WTC11 (cell line): ENCODE measurements at regions not wholly inside any gene's neighbourhood (a gene's known extent, or its start where the extent isn't known, plus 50 kb on each side); places are given as distances from the start of the nearest gene placed in this dataset.

Source experiments
- ATAC-seq: fragments of 200-7000 bp; cut with Tn5 transposase; 2 replicates; pipeline ENCODE4 v1.10.0; 2021; ENCODE audit warnings: mild to moderate bottlenecking, moderate library complexity
- CTCF ChIA-PET: fragments of 300-600 bp; sonication (Branson Sonifier 250); formaldehyde crosslinking; loops from one replicate; lab custom pipeline; 2021; ENCODE audit warnings: antibody characterized with exemption; lab: Charles Lee
- POLR2A ChIA-PET: fragments of 350-600 bp; sonication (Branson Sonifier 250); formaldehyde crosslinking; loops from one replicate; lab custom pipeline; 2021; ENCODE audit warnings: antibody characterized with exemption; lab: Charles Lee
- DNase-seq: peaks from one replicate; pipeline ENCODE4 v3.0.0; 2021; ENCODE audit warnings: low spot score
- H3K27ac Mint-ChIP-seq: 2 replicates; pipeline ENCODE4 v1.8.0; 2021; ENCODE audit warnings: mixed read lengths
- H3K27me3 Mint-ChIP-seq: 2 replicates; pipeline ENCODE4 v1.8.0; 2021; ENCODE audit warnings: low read depth, mild to moderate bottlenecking, moderate library complexity, mixed read lengths
- H3K36me3 Mint-ChIP-seq: 2 replicates; pipeline ENCODE4 v1.8.0; 2021; ENCODE audit warnings: mixed read lengths
- H3K4me1 Mint-ChIP-seq: 2 replicates; pipeline ENCODE4 v1.8.0; 2022; ENCODE audit warnings: mixed read lengths
- H3K4me3 Mint-ChIP-seq: 2 replicates; pipeline ENCODE4 v1.8.0; 2021; ENCODE audit warnings: mild to moderate bottlenecking, moderate library complexity, mixed read lengths
- H3K9me3 Mint-ChIP-seq: 2 replicates; pipeline ENCODE4 v1.8.0; 2021; ENCODE audit warnings: mixed read lengths
- CREM ChIP-seq: sonication (generic); formaldehyde crosslinking; IDR thresholded peaks from 2 replicates; pipeline ENCODE4 v1.8.1; 2022; ENCODE audit warnings: mild to moderate bottlenecking, missing genetic modification reagents, moderate library complexity
- GABPB1 ChIP-seq: sonication (generic); formaldehyde crosslinking; IDR thresholded peaks from 2 replicates; pipeline ENCODE4 v1.8.1; 2023; ENCODE audit warnings: mild to moderate bottlenecking, missing genetic modification reagents
- GTF2I ChIP-seq: fragments of 250-450 bp; sonication (Bioruptor Pico); conservative IDR thresholded peaks from 2 replicates; pipeline ENCODE4 v1.4.0; 2021; ENCODE audit warnings: mild to moderate bottlenecking
- IRF2 ChIP-seq: sonication (generic); formaldehyde crosslinking; IDR thresholded peaks from 2 replicates; pipeline ENCODE4 v1.8.0; 2022; ENCODE audit warnings: low read depth, missing genetic modification reagents, borderline replicate concordance
- MYBL2 ChIP-seq: sonication (generic); formaldehyde crosslinking; IDR thresholded peaks from 2 replicates; pipeline ENCODE4 v1.8.1; 2023; ENCODE audit warnings: mild to moderate bottlenecking, moderate library complexity, missing genetic modification reagents
- NFYB ChIP-seq: sonication (generic); formaldehyde crosslinking; conservative IDR thresholded peaks from 2 replicates; pipeline ENCODE4 v1.8.0; 2022; ENCODE audit warnings: low read depth, missing genetic modification reagents
- NR1H2 ChIP-seq: sonication (generic); formaldehyde crosslinking; IDR thresholded peaks from 2 replicates; pipeline ENCODE4 v1.9.0; 2021; ENCODE audit warnings: mild to moderate bottlenecking, moderate library complexity, missing genetic modification reagents
- RORB ChIP-seq: fragments of 250-450 bp; sonication (Bioruptor Pico); IDR thresholded peaks from 2 replicates; pipeline ENCODE4 v1.9.0; 2021; ENCODE audit warnings: mild to moderate bottlenecking
- SMAD3 ChIP-seq: sonication (generic); formaldehyde crosslinking; IDR thresholded peaks from 2 replicates; pipeline ENCODE4 v1.8.0; 2022; ENCODE audit warnings: missing genetic modification reagents, mild to moderate bottlenecking, borderline replicate concordance
- SMAD4 ChIP-seq: sonication (generic); formaldehyde crosslinking; IDR thresholded peaks from 2 replicates; pipeline ENCODE4 v1.8.0; 2022; ENCODE audit warnings: mild to moderate bottlenecking, missing genetic modification reagents
- TEAD4 ChIP-seq: sonication (generic); formaldehyde crosslinking; IDR thresholded peaks from 2 replicates; pipeline ENCODE4 v1.8.0; 2022; ENCODE audit warnings: mild to moderate bottlenecking, missing genetic modification reagents
- ZNF121 ChIP-seq: sonication (generic); formaldehyde crosslinking; IDR thresholded peaks from 2 replicates; pipeline ENCODE4 v1.8.0; 2023; ENCODE audit warnings: missing genetic modification reagents
- ZNF219 ChIP-seq: sonication (generic); formaldehyde crosslinking; IDR thresholded peaks from 2 replicates; pipeline ENCODE4 v1.8.0; 2023; ENCODE audit warnings: missing genetic modification reagents, mild to moderate bottlenecking, borderline replicate concordance
- ZNF232 ChIP-seq: sonication (generic); formaldehyde crosslinking; IDR thresholded peaks from 2 replicates; pipeline ENCODE4 v1.8.0; 2022; ENCODE audit warnings: mild to moderate bottlenecking, missing genetic modification reagents
- ZNF263 ChIP-seq: sonication (generic); formaldehyde crosslinking; IDR thresholded peaks from 2 replicates; pipeline ENCODE4 v1.8.1; 2022; ENCODE audit warnings: low read depth, mild to moderate bottlenecking, moderate library complexity, missing genetic modification reagents
- ZNF396 ChIP-seq: fragments of 250-450 bp; sonication (Bioruptor Pico); IDR thresholded peaks from 2 replicates; pipeline ENCODE4 v1.8.0; 2021; ENCODE audit warnings: mild to moderate bottlenecking, moderate library complexity, borderline replicate concordance
- TF ChIP-seq, protein P1 (sequence below): sonication (generic); formaldehyde crosslinking; IDR thresholded peaks from 2 replicates; pipeline ENCODE4 v1.8.0; 2022; ENCODE audit warnings: missing genetic modification reagents
- TF ChIP-seq, protein P2 (sequence below): fragments of 250-450 bp; sonication (Bioruptor Pico); IDR thresholded peaks from 2 replicates; pipeline ENCODE4 v1.8.0; 2021; ENCODE audit warnings: mild to moderate bottlenecking
- TF ChIP-seq, protein P3 (sequence below): sonication (generic); formaldehyde crosslinking; IDR thresholded peaks from 2 replicates; pipeline ENCODE4 v1.8.0; 2022; ENCODE audit warnings: mild to moderate bottlenecking, missing genetic modification reagents
- TF ChIP-seq, protein P4 (sequence below): sonication (generic); formaldehyde crosslinking; IDR thresholded peaks from 2 replicates; pipeline ENCODE4 v1.8.1; 2023; ENCODE audit warnings: mild to moderate bottlenecking, missing genetic modification reagents, moderate library complexity
- TF ChIP-seq, protein P5 (sequence below): sonication (generic); formaldehyde crosslinking; IDR thresholded peaks from 2 replicates; pipeline ENCODE4 v1.8.0; 2023; ENCODE audit warnings: mild to moderate bottlenecking, missing genetic modification reagents
- TF ChIP-seq, protein P6 (sequence below): sonication (generic); formaldehyde crosslinking; IDR thresholded peaks from 2 replicates; pipeline ENCODE4 v1.8.0; 2023; ENCODE audit warnings: missing genetic modification reagents
- TF ChIP-seq, protein P7 (sequence below): fragments of 250-450 bp; sonication (Bioruptor Pico); IDR thresholded peaks from 2 replicates; pipeline ENCODE4 v1.9.0; 2021; ENCODE audit warnings: mild to moderate bottlenecking, borderline replicate concordance

DNA sequence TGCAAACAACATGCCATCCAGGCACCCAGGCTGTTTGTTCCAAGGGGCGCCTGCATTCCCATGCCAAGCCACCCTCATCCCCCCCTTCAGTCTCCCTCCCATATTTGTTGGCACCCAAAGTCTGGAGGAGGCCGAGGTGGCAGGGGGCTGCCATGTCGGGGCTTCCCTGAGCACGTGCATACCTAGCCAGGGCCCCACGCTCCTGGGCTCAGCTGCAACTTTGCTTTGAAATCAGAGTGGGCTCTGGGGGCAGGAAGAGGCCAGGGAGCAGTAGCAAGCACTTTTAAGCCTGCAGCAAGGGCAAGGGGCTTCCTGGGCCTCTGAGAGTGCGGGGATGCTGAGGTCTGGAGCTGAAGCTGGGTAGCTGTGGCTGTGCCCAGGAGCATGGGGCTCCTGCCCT lies 655.9 kb upstream of the EYS start:
- DNase-seq: no peak
- TF ChIP-seq NR1H2 (CRISPR knock-in tag) (no peak), NFYB (no peak), IRF2 (CRISPR knock-in tag) (no peak), ZNF263 (no peak)
- TF ChIP-seq, protein P1, sequence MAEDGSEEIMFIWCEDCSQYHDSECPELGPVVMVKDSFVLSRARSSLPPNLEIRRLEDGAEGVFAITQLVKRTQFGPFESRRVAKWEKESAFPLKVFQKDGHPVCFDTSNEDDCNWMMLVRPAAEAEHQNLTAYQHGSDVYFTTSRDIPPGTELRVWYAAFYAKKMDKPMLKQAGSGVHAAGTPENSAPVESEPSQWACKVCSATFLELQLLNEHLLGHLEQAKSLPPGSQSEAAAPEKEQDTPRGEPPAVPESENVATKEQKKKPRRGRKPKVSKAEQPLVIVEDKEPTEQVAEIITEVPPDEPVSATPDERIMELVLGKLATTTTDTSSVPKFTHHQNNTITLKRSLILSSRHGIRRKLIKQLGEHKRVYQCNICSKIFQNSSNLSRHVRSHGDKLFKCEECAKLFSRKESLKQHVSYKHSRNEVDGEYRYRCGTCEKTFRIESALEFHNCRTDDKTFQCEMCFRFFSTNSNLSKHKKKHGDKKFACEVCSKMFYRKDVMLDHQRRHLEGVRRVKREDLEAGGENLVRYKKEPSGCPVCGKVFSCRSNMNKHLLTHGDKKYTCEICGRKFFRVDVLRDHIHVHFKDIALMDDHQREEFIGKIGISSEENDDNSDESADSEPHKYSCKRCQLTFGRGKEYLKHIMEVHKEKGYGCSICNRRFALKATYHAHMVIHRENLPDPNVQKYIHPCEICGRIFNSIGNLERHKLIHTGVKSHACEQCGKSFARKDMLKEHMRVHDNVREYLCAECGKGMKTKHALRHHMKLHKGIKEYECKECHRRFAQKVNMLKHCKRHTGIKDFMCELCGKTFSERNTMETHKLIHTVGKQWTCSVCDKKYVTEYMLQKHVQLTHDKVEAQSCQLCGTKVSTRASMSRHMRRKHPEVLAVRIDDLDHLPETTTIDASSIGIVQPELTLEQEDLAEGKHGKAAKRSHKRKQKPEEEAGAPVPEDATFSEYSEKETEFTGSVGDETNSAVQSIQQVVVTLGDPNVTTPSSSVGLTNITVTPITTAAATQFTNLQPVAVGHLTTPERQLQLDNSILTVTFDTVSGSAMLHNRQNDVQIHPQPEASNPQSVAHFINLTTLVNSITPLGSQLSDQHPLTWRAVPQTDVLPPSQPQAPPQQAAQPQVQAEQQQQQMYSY (CRISPR knock-in tag): no peak
- TF ChIP-seq, protein P2, sequence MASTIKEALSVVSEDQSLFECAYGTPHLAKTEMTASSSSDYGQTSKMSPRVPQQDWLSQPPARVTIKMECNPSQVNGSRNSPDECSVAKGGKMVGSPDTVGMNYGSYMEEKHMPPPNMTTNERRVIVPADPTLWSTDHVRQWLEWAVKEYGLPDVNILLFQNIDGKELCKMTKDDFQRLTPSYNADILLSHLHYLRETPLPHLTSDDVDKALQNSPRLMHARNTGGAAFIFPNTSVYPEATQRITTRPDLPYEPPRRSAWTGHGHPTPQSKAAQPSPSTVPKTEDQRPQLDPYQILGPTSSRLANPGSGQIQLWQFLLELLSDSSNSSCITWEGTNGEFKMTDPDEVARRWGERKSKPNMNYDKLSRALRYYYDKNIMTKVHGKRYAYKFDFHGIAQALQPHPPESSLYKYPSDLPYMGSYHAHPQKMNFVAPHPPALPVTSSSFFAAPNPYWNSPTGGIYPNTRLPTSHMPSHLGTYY (CRISPR knock-in tag): no peak
- TF ChIP-seq, protein P3, sequence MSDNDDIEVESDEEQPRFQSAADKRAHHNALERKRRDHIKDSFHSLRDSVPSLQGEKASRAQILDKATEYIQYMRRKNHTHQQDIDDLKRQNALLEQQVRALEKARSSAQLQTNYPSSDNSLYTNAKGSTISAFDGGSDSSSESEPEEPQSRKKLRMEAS (CRISPR knock-in tag): no peak
- TF ChIP-seq, all 79 proteins: peak for 0
- no peak for ATAC-seq
- Mint-ChIP-seq H3K9me3 (peaks cover 35% of the 10 kb centered on the region), H3K4me1 (no peaks in the 10 kb centered on the region), H3K4me3 (no peak overlapping the region), H3K36me3 (peaks cover 22% of the 10 kb centered on the region), H3K27ac (no peak overlapping the region), H3K27me3 (peaks cover 21% of the 10 kb centered on the region)
- ChIA-PET POLR2A (no interaction called here), CTCF (no interaction called here)

DNA sequence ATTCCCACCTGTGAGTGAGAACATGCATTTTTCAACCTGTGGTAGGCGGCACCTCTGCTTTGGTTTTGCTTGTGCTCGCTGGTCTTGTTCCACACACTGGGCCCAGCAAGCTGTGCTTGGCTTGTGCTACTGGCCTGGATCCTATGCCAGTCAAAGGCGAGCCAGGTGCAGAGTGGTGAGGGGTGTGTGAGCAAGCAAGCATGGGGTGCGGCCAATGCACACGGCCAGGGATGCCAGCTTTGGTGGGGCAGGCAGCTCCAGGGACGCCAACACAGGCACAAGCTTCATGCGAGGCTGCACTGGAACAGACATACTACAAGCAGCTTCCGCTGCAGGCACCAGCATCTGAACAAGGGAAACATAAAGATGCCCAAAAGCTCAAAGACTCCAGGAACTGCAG lies 654.9 kb upstream of the EYS start:
- peaks cover 3% of the 10 kb centered on the region; the same call in 1 of the 2 replicates for H3K4me1 Mint-ChIP-seq
- ChIA-PET CTCF (no interaction called here), POLR2A (no interaction called here)
- H3K36me3 Mint-ChIP-seq: peaks cover 24% of the 10 kb centered on the region
- peaks cover 14% of the 10 kb centered on the region for H3K27me3 Mint-ChIP-seq
- no peak overlapping the region for H3K4me3 Mint-ChIP-seq
- H3K9me3 Mint-ChIP-seq: peaks cover 37% of the 10 kb centered on the region
- DNase-seq (no peak), ATAC-seq (no peak)
- no peak overlapping the region for H3K27ac Mint-ChIP-seq
- TF ChIP-seq TEAD4 (CRISPR knock-in tag) (no peak), ZNF396 (CRISPR knock-in tag) (no peak), ZNF121 (CRISPR knock-in tag) (no peak), ZNF219 (no peak), ZNF232 (CRISPR knock-in tag) (no peak), SMAD4 (CRISPR knock-in tag) (no peak), MYBL2 (CRISPR knock-in tag) (no peak), SMAD3 (no peak), GABPB1 (no peak), GTF2I (CRISPR knock-in tag) (no peak), RORB (CRISPR knock-in tag) (no peak), CREM (CRISPR knock-in tag) (no peak)
- TF ChIP-seq, protein P3 (CRISPR knock-in tag): no peak
- TF ChIP-seq, protein P4, sequence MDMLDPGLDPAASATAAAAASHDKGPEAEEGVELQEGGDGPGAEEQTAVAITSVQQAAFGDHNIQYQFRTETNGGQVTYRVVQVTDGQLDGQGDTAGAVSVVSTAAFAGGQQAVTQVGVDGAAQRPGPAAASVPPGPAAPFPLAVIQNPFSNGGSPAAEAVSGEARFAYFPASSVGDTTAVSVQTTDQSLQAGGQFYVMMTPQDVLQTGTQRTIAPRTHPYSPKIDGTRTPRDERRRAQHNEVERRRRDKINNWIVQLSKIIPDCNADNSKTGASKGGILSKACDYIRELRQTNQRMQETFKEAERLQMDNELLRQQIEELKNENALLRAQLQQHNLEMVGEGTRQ (CRISPR knock-in tag): no peak
- TF ChIP-seq, protein P5, sequence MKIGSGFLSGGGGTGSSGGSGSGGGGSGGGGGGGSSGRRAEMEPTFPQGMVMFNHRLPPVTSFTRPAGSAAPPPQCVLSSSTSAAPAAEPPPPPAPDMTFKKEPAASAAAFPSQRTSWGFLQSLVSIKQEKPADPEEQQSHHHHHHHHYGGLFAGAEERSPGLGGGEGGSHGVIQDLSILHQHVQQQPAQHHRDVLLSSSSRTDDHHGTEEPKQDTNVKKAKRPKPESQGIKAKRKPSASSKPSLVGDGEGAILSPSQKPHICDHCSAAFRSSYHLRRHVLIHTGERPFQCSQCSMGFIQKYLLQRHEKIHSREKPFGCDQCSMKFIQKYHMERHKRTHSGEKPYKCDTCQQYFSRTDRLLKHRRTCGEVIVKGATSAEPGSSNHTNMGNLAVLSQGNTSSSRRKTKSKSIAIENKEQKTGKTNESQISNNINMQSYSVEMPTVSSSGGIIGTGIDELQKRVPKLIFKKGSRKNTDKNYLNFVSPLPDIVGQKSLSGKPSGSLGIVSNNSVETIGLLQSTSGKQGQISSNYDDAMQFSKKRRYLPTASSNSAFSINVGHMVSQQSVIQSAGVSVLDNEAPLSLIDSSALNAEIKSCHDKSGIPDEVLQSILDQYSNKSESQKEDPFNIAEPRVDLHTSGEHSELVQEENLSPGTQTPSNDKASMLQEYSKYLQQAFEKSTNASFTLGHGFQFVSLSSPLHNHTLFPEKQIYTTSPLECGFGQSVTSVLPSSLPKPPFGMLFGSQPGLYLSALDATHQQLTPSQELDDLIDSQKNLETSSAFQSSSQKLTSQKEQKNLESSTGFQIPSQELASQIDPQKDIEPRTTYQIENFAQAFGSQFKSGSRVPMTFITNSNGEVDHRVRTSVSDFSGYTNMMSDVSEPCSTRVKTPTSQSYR (CRISPR knock-in tag): no peak
- TF ChIP-seq, protein P6, sequence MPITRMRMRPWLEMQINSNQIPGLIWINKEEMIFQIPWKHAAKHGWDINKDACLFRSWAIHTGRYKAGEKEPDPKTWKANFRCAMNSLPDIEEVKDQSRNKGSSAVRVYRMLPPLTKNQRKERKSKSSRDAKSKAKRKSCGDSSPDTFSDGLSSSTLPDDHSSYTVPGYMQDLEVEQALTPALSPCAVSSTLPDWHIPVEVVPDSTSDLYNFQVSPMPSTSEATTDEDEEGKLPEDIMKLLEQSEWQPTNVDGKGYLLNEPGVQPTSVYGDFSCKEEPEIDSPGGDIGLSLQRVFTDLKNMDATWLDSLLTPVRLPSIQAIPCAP (CRISPR knock-in tag): no peak
- TF ChIP-seq, protein P7, sequence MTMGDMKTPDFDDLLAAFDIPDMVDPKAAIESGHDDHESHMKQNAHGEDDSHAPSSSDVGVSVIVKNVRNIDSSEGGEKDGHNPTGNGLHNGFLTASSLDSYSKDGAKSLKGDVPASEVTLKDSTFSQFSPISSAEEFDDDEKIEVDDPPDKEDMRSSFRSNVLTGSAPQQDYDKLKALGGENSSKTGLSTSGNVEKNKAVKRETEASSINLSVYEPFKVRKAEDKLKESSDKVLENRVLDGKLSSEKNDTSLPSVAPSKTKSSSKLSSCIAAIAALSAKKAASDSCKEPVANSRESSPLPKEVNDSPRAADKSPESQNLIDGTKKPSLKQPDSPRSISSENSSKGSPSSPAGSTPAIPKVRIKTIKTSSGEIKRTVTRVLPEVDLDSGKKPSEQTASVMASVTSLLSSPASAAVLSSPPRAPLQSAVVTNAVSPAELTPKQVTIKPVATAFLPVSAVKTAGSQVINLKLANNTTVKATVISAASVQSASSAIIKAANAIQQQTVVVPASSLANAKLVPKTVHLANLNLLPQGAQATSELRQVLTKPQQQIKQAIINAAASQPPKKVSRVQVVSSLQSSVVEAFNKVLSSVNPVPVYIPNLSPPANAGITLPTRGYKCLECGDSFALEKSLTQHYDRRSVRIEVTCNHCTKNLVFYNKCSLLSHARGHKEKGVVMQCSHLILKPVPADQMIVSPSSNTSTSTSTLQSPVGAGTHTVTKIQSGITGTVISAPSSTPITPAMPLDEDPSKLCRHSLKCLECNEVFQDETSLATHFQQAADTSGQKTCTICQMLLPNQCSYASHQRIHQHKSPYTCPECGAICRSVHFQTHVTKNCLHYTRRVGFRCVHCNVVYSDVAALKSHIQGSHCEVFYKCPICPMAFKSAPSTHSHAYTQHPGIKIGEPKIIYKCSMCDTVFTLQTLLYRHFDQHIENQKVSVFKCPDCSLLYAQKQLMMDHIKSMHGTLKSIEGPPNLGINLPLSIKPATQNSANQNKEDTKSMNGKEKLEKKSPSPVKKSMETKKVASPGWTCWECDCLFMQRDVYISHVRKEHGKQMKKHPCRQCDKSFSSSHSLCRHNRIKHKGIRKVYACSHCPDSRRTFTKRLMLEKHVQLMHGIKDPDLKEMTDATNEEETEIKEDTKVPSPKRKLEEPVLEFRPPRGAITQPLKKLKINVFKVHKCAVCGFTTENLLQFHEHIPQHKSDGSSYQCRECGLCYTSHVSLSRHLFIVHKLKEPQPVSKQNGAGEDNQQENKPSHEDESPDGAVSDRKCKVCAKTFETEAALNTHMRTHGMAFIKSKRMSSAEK: no peak
